ENCODE measurements at regions not wholly inside any gene's neighbourhood (a gene's known extent, or its start where the extent isn't known, plus 50 kb on each side); places are given as distances from the start of the nearest gene placed in this dataset.
A peak's percentile ranks its signal among the peaks of the same experiment; 100 is the strongest.

DNA sequence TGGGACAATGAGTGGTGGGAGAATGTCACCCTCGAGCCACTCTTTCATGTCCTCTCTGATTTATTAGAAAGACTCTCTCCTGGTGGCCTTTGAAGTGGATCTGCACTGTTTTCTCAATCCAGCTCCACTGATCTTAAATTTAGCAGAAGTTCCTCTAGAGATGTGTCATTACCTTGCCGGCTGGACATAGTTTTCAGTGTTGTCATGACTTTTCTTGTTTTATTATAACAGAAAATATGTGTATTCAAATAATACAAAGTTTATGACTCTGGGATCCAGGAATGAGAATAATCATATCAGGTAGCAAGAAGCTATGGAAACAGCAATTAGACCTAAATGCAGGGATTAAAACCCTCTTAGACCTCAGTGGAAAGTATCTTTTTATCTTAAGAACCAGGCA is 247.5 kb upstream of the ELAC2 start:
- intact Hi-C loops (cut with DNase I, micrococcal nuclease): no loop called here
- DNase-seq: no peak

GRCh38 chr17:13263746-13264145 is 245.9 kb upstream of the ELAC2 start:
- DNase-seq: no peak
- ATAC-seq: no peak
- intact Hi-C loops (cut with DNase I, micrococcal nuclease): no loop called here

More for the DNA sequence above, 247.5 kb upstream of the ELAC2 start:
- ATAC-seq: no peak

DNA sequence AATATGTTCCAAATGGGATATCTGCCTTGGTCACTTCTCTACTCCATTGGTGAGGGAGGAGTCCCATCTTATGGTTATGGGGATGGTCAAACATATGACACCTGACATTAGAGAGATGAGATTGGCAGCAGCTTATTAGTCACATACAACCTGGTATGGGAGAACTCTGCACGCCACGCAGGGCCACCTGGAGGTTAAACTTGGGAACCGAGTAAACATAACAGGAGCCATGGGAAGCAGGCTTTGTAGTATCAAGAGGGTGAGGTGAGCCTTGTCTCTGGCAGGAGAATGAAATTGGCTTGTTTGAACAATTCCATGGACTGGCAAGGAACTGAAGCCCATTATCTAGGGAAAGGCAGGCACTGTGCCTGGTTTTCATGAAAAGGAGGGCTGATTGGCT is 238.7 kb upstream of the ELAC2 start:
- peak; percentile 26 for ATAC-seq
- intact Hi-C loops (cut with DNase I, micrococcal nuclease): no loop called here
- DNase-seq: no peak

DNA sequence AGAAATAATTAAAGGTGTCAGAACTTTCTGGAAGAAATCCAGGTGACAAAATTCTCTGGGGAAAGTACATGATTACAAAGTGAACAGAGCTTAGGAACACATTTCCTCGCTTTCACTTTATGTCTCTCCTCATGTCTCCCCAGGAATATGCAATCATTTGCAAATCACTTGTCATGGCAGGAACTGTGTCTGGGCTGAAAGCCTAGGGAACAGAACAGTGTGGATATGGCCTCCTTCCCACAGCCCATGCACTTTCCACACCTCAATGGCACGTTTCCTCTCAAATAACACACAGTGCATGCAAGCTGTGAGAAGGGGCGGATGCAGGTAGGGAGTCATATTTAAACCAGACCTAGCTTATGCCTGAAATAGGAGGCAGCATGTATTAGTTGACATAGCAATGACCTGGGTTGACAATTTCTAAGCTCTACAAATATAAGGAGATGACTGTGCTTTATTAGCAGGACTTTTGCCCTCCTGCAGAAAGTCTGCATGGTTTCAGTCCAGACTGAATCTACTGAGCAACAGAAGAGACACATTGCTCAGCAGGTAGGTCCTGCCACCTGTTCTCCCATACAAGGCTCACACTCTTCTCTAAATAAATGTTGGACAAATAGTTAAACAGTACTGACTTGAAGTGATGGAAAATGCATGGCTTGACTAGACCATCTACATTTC is 236.0 kb upstream of the ELAC2 start:
- intact Hi-C loops (cut with DNase I, micrococcal nuclease): no loop called here
- no peak for DNase-seq
- ATAC-seq: peak; percentile 36

GRCh38 chr17:13244513-13244912 is 226.7 kb upstream of the ELAC2 start:
- ATAC-seq (no peak), DNase-seq (no peak)
- intact Hi-C loops (cut with DNase I, micrococcal nuclease): no loop called here

- DNase-seq: no peak
- intact Hi-C loops (cut with DNase I, micrococcal nuclease): no loop called here
- no peak for ATAC-seq
These were observed 225.8 kb upstream of the ELAC2 start for GRCh38 chr17:13243585-13243984.

- intact Hi-C loops (cut with DNase I, micrococcal nuclease): no loop called here
- no peak for DNase-seq
- no peak for ATAC-seq
These were observed 223.0 kb upstream of the ELAC2 start for GRCh38 chr17:13240851-13241250.

DNA sequence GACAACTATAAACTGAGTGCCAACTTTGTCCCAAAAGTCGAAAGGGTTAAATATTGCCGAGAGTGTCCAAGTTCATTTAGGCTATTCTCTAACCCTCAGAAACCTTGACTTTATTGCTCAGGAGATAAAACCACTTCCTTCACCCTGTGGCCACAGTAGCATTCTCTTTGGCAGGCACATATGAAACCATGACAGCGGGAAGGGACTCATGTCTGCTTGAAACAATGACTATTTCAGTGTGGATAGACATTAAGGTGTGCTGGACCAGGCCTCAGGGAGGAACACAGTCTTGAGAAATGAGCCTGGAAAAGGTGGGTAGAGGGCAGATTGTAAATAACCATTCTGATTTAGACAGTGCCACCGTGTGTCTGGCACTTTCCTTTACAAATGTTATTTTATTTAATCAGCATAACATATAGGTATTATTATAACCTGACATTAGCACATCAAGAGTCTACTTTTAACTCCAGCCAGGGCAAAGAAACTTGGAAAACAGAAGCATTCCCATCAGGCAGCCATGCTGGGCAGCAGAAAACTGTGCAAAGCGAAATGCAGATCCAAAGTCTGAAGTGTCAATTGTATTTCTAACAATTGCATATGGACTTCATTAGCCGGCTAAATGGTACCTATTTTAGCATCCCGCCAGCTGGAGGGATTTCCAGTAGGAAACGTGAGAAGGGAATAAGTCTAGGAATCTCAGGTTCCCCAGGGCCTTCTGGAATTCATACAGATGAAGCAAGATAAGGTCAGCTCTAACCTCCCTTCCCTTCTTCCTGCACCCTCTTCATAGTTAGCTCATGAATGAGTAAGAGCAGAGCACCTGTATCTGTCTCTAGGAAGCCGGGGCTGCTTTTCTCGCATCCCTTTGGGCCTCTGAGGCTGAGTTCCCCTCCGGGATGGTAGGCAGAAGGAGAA is 212.8 kb upstream of the ELAC2 start:
- DNase-seq: no peak

GRCh38 chr17:13228225-13228624 is 210.4 kb upstream of the ELAC2 start:
- peak; percentile 68 for ATAC-seq
- DNase-seq: no peak
- intact Hi-C loops (cut with DNase I, micrococcal nuclease): no loop called here

More for the DNA sequence above, 212.8 kb upstream of the ELAC2 start:
- peak; percentile 78 for ATAC-seq
- intact Hi-C loops (cut with DNase I, micrococcal nuclease): no loop called here

GRCh38 chr17:13222975-13223374 is 205.1 kb upstream of the ELAC2 start:
- ATAC-seq (peak; percentile 84), DNase-seq (peak in 1 of 2 donors; percentile 17)
- intact Hi-C loops (cut with DNase I, micrococcal nuclease): no loop called here

- ATAC-seq: no peak
- intact Hi-C loops (cut with DNase I, micrococcal nuclease): no loop called here
- DNase-seq: no peak
These were observed 195.0 kb upstream of the ELAC2 start for GRCh38 chr17:13212860-13213259.

DNA sequence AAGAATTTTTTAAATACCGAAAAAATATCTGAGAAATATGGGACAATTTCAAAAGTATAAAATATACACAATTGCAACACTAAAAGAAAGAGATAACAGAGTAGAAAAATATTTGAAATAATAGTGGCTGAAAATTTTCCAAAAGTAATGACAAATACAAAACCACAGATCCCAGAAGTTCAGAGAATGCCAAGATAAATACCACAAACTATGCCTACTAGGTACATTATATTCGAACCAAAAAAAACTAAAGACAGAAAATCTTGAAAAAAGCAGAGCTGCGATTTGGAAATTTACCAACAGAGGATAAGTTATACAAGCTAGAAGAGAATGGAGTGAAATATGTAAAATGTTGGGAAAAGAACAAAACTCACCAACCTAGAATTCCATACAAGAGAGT is 191.3 kb upstream of the ELAC2 start:
- intact Hi-C loops (cut with DNase I, micrococcal nuclease): no loop called here
- no peak for ATAC-seq
- DNase-seq: no peak

GRCh38 chr17:13204607-13205237 is 186.9 kb upstream of the ELAC2 start:
- DNase-seq (peak; percentile 27 to 30), ATAC-seq (peak; percentile 91)
- intact Hi-C loops (cut with DNase I, micrococcal nuclease): no loop called here

- DNase-seq (no peak), ATAC-seq (peak; percentile 92)
- intact Hi-C loops (cut with DNase I, micrococcal nuclease): no loop called here
These were observed 185.0 kb upstream of the ELAC2 start for GRCh38 chr17:13202835-13203234.

DNA sequence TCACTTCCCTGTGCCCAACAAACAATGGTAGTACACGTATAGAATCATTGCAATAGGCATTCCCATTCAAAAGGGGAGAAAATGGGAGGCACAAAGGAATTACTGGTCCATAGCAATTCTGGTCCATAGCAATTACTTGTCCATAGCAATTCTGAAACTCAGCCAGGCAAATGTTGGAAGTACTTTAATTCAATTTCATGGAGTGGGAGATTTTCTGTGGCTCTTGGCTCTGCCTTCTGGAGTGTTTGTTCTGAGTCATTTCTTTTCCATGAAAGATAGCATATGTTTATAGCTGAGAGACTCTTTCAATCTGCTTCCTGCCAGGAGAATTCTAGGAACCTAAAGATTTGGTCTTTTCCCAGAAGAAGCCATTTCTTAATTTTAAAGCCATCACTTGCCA is 182.8 kb upstream of the ELAC2 start:
- DNase-seq (no peak), ATAC-seq (no peak)
- intact Hi-C loops (cut with DNase I, micrococcal nuclease): no loop called here

DNA sequence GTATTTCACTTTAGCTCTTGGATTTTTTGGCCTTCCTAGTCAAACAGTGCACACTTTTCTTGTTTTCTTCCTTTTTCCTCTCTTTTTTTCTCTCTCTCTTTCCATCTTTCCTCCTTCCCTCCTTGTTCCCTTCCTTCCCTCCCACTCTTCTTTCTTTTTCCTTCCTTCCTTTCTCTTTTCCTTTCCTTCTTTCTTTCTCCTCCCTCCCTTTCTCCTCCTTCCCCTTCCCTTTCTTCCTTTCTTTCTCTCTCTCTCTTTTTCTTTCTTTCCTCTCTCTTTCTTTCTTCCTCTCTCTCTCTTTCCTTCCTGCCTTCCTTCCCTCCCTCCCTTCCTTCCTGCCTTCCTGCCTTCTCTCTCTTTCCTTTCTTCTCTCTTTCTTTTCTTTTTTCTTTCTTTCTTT is 181.6 kb upstream of the ELAC2 start:
- ATAC-seq (no peak), DNase-seq (no peak)
- intact Hi-C loops (cut with DNase I, micrococcal nuclease): no loop called here

DNA sequence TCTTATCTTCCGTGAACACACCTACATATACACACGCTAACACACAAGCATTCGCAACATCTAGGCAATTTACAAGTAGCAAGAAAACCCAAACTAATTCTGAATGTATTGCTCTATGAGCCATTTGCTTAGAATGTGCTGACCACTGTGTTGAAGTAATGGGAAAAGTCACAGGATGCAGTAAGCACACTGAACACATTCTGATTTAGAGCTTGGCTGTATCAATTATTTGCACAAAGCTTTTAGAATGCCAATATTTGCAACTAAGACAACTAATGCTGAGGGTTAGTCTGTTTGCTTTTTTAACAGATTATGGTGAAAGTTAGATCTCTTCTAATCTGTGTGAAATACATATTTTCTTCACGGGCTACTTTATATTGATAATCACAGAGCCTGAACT is 179.8 kb upstream of the ELAC2 start:
- ATAC-seq (no peak), DNase-seq (no peak)
- intact Hi-C loops (cut with DNase I, micrococcal nuclease): no loop called here

DNA sequence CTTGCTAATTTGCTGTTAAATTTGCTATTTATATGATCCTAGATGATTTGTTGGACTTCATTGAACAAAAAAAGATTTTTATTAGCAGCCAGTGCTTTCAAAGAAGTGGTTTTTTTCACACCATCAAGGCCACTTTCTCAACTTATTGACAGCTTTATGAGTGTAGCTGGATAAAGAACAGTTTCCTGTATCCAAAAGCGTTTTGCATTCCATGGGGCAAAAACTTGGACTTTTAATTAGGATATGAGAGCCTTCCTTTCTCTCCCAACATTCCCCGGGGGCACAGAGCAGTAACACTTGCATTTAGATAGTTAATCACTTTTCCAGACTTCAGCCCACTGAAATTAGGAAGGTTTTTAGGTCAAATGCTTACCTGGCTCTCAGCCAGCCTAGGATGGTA is 177.1 kb upstream of the ELAC2 start:
- ATAC-seq (no peak), DNase-seq (no peak)
- intact Hi-C loops (cut with DNase I, micrococcal nuclease): no loop called here

GRCh38 chr17:13182854-13183253 is 165.0 kb upstream of the ELAC2 start:
- peak in 1 of 2 donors; percentile 27 for DNase-seq
- peak; percentile 85 for ATAC-seq
- intact Hi-C loops (cut with DNase I, micrococcal nuclease): no loop called here

DNA sequence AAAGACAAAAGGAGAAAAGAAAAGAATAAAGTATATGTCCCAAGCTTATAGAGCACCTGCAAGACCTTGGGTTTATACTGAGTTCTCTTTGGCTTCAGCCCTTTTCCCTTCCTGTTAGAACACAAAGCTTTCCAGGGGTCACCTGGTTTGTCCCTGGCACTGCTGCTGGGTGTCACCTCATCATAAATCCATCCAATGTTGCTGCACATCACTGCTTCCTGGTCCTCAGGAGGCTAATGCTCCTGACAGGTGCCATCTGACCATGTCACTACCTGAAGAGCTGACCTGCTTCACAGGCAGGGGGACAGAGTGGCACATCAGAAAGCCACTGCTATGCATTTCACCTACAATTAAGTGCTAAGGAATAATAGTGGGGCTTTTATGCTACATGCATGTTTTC is 164.6 kb upstream of the ELAC2 start:
- intact Hi-C loops (cut with DNase I, micrococcal nuclease): no loop called here
- DNase-seq: peak; percentile 16 to 44
- peak; percentile 93 for ATAC-seq

Data from left colon (tissue), 2 donors.